Putamen (tissue), 1 donor: ENCODE measurements at regions not wholly inside any gene's neighbourhood (a gene's known extent, or its start where the extent isn't known, plus 50 kb on each side); places are given as distances from the start of the nearest gene placed in this dataset.
"Not testable (repeated sequence)": the region's sequence is repeated elsewhere in the genome, so short reads cannot be mapped to it uniquely, and the experiment has no call there.

Source experiments
- DNase-seq: peaks from one replicate; pipeline ENCODE4 v3.0.0-alpha.2; 2016; ENCODE audit warnings: low spot score

DNA sequence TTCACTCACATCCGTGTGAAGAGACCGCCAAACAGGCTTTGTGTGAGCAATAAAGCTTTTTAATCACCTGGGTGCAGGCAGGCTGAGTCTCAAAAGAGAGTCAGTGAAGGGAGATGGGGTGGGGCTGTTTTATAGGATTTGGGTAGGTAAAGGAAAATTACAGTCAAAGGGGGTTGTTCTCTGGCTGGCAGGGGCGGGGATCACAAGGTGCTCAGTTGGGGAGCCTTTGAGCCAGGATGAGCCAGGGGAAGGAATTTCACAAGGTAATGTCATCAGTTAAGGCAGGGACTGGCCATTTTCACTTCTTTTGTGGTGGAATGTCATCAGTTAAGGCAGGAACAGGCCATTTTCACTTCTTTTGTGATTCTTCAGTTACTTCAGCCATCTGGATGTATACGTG lies 210.3 kb upstream of the ELL2 start:
- DNase-seq, result not testable (repeated sequence)

DNA sequence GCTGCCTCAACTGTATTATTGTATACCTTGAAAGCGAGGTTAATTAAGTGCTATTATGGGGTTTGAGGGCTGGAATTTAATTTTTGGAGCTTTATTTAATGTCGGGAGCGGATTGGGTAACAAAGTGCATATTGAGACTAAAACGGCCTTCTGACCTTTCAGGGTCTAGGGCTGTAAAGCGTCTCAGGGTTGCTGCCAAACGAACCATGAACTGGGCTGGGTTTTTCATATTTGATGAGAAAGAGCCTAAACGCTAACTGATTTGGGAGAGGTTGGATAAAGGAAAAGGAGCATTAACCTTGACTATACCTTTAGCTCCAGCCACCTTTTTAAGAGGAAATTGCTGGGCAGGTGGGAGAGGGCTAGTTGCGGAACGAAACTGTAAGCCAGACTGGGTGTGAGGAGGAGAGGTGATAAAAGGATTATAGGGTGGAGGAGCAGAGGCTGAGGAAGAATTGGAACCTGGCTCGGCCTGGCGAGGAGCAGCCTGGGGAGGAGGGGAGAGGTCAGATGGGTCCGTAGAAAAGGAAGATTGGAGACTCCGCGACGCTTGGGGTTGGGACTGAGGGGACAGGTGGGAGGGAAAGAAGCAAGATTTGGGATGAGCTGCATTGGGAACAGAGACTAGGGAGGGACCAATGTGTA lies 209.0 kb upstream of the ELL2 start:
- not testable (repeated sequence) for DNase-seq

DNA sequence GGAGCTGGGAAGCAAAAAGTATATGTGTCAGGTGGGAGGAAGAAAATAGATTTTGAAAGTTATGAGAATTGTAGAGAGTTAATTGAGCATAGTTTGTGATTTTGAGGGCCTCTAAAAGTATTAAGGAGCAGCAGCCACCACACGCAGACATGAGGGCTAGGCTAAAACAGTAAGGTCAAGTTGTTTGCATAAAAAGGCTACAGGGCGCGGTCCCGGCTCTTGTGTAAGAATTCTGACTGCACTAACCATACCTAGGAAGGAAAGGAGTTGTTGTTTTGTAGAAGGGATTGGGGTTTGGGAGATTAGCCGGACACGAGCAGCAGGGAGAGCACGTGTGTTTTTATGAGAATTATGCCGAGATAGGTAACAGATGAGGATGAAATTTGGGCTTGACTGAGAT lies 207.2 kb upstream of the ELL2 start:
- not testable (repeated sequence) for DNase-seq

DNA sequence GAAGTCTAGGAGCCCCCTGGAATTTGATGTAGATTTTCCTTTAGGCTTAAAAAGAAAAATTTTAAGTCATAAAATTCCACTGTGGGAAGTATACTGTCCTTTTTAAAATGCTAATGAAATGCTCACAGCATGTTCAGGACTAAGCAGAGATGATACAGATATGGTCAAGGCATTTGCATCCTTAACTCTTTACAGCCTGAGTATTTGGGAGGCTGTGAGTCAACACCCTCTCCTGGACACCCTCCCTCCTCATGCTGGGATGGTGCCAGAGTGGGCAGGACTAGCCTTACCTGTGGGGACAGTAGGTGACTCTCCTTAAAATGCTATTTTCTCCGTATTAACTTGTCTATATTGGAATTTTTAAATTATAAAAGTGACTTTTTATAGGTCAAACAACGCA lies 197.4 kb upstream of the ELL2 start:
- DNase-seq, result no peak

DNA sequence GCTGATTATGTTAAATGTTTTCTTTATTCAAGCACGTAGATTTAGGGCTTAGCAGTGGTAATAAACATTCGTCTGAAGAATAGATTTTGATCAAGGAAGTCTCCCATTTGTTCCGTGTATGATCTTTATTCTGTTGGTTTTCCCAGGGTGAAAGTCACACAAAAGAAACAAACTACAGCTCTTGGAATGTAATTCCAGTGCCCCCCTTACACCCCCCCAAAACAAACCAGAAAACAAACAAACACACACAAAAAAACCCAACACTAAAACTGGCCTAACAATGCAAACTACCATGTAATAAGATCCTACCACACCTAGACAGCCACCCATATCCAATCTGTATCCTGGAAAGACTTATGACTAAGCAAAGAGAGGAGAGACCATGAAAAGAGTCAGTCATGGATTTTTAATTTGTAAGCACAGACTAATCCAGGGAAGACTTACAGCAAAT lies 196.2 kb upstream of the ELL2 start:
- DNase-seq, result no peak

DNA sequence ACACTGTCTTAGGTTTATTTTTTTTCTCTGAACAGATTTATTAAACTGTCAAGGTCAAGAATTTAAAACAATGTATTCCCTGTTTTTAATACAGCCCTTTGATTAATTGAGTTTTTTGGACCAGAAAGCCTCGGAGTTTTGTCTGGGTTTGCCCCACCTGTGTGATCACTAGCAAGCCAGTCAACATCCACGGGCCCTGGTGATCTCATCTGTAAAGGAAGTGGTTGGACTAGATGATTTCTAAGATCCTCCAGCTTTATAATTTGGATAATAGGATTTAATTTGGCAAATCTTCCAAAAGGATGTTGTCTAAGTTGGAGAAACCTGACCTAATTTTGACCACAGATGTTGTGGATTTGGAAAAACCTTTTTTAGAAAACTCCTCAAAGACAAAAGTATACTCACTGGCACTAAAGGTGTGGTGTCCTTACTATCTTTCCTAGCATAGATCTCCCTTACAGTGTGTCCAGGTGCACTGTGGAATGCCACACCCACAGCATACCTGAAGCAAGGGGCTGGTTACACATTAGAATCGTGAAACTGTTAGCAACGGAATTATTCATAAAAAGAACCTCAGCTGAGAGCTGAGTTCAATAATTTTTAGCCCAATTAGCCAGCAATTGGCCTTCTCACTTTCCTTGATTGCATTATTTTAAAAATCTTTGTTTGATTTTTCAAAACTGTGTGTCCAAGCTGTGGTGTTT lies 195.6 kb upstream of the ELL2 start:
- no peak for DNase-seq

DNA sequence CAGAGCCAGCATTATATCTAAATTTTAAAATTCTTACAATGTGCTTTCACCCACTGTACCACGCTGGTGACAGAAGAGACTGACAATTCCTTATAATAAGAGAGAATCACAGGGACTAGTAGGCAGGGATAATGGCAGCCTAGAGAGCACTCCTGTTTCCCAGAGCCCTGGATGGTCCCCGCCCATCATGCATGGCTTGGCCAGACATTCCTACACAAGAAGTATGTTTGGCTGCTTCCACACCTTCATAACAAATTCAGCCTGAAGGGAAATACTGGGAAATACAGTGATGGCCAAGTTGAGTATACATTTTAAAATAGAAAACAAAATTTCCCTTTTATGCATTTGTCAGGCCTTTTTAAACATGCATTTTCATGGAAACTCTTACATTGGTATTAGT lies 193.5 kb upstream of the ELL2 start:
- no peak for DNase-seq

DNA sequence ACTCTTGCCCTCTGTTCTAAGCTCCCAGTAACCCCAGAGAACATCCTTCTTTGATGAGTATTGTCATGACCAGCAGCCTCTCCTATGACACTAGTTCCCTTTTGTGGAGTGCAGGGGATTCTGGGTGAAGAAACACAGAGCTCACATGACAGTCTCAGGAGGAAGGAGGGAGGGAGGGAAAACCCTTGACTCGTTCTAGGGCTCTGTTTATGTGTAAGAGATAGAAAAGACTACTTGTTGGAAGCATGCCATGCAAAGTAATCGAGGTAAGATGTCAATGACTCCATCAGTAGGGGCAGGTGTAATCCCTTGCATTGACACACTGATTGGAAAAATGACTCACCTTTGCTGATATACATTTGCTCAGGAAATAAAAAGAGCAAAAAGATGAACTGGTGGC lies 190.2 kb upstream of the ELL2 start:
- no peak for DNase-seq

DNA sequence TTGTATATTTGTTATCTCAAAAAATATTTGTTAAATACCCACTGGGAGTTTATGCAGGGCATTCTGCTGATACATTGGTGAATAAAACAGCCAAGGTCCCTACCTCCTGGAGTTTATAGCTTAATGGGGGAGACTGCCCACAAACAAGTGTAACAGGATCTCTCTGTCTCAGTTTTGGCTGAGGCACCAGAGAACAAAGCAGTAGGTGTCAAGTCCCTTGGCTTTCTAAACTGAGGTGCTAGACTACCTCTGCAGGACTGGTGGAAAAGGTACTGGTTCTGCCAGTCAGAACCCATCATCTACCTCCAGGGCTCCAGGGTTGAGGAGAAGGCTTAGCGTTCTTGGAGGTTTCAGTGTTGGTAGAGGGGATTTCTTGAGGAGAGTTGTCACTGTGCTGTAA lies 188.4 kb upstream of the ELL2 start:
- no peak for DNase-seq

DNA sequence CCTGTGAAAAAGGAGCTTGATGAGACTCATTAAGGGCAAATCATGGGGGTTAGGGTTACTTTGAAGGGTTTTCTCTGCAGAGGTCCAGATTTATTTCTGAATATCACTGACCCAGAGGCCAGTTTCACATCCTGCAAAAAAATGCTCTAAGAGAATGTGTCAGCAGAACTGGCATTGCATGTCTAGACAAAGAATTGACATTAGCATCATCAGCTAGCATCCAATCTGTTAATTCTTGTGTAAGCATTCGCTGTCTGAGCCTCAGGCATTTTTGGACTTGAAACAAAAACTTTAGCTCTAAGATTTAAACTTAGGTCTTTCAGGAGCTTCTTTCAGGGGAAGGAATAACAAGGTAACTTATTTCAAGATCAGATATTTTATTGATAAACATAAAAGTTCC lies 187.9 kb upstream of the ELL2 start:
- peak; percentile 12 for DNase-seq

DNA sequence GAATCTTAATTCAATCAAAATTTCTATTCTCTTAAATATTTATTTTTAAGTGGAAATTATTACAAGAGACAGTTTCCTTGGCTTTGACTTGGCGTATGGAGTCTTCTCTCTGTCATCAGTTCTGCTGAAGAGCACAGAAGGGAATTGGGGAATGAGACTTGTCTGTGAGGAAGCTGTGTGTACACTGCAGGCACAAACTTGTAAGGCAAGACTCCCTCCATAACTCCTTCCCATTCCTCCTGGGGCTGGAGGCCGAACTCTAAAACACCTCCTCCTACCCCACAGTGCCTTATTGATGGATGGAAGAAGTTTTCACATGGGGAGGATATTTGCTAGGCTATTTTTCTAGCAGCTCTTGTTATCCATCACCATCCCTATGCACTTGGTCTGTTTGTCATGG lies 187.4 kb upstream of the ELL2 start:
- no peak for DNase-seq

DNA sequence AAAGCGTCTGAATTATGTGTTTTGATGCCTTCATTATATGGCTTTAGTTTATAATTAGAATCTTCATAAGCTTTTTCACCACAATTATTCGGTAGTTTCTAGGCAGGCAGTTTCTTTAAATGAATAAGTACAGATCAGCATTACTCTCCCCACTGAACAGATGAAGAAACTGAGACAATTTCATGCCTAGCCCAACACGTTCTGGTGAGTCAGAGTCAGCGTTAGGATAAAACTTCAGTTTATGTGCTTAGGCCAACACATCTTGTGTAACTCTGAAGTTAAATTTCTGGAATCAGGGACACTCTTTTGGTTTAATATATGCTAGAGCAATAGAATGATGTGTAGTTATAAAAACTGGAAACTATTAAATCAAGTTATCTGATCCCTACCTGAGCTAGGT lies 186.7 kb upstream of the ELL2 start:
- DNase-seq, result no peak

DNA sequence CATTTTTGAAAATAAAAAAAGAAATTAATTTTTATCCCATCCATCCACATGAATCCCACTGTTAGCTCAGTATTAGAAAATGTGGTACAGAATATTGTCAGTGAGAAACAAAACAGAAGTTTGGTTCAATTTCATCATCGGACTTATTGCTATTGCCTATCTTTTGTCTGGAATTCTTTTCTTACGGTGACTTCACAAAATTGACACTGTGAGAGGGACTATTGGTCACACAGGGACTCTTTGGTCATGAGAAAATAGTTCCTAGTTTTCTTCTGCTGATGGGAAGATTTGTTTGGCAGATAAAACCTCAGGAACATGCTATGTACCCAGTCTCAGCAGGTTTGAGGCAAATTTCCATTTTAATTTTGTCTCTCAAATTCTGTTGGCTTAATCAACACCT lies 186.2 kb upstream of the ELL2 start:
- no peak for DNase-seq

DNA sequence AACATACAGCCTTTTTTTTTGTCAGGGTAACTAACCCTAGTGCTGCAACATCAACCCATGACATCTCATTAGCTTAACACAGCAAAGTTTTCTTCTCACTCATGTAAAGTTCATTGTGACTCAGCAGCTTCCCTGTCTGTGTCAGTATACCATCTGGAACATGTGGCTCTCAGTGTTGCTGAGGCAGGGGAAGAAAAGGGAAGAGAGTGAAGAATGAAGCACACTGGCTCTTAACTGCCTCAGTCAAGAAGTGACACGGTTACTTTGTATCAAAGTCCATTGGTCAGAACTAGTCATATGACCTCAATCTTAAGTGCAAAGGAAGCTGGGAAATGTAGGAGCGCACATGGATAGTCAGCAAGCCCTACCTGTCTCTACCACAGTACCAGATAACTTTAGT lies 185.0 kb upstream of the ELL2 start:
- DNase-seq, result peak; percentile 22

DNA sequence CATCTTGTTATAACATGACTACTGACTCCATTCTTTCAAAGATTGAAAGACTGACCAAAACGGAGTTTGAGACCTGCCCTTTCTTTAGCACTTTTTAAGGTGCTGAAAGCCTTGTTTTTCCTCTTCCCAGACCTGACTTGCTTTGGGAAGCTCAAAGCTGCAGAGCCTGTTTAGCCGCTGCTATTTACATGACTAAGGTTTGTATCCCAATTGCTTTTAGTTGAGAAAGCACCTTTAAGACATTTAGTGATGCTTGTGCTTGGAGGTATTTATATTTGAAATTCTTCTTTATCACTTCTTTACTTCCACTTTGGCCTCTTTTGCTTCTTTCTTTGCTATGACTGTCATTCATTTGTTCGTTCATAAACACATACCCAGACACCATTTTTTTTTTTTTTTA lies 182.6 kb upstream of the ELL2 start:
- no peak for DNase-seq

DNA sequence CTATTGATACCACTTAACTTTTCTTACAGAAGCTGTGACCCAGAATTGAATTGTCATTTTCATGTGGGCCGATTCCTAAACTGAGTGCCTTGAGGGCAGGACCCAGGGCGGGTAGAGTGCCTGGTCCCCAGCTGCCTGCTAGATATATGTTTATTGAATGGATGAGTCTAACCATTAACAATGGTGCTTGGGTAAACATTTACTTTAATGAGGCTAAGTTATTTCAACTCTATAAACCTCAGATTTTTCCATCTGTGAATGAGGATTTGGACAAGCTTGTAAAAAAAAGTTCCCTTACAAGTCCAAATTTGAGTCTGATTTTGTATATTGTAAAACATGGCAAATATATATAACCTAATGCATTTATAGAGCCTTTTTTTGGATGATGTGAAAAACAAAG lies 181.8 kb upstream of the ELL2 start:
- no peak for DNase-seq

DNA sequence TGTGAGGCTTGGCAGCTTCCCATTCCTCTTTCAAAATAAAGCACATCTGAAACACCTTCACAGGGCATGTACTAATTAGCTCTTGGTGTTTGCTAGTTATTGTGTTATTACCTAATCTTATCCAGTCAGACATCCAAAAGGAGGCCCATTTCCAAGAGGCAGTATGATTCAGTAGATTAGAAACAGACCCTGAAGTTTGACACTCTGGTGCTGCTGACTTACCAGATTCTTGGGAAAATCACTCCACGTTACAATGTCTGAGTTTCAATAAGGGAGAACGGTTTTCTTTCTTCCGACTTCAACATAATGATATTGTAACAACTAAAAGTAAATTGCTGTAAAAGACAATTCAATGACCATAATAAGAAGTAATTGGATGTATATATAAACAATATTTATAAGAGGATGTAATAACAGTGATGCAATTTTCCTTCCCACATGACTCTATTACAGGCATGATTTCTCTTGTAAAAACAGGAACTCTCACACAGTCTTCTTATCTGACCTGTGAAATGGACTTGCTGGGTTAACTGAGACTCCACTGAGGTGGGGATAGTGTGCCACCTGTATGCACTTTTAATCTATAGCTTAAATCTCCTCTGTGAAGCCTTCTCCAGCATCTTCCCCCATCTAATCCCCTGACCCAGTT lies 181.3 kb upstream of the ELL2 start:
- no peak for DNase-seq

DNA sequence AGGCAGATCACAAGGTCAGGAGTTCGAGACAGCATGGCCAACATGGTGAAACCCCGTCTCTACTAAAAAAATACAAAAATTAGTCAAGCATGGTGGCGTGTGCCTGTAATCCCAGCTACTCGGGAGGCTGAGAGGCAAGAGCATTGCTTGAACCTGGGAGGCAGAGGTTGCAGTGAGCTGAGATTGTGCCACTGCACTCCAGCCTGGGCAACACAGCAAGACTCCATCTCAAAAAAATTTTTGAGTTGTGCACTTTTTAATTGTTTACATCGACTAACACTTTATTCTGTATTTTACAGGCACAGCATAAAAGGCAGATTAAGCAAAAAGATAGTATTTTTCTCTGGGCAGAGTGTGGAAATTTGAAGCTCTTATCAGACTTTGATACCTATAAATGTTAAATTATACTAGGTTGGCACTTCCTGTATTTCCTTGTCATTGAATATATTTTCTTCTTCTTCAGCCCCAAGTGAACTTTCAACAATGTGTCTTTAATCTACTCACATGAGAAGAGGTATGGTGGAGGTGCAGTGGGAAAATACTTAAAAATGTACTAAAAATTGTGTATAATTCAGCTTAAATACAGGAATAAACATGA lies 180.6 kb upstream of the ELL2 start:
- no peak for DNase-seq

DNA sequence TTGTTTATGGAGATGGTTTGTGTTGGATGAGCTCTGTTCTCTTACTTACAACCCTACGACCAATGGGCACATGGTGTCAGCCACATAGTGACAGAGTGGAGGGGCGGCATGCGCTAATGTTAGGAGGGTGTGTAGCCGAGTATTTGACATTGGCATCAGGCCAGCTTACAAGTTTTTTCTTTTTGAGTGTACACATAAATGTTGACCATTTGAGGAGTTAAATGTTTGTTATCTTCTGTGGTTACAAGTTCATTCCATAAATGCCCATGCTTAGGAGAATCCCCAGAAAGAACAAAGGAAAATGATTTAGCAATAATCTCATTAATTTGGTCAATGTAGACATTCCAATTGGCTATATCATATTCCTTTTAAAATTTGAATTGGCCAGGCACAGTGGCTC lies 180.1 kb upstream of the ELL2 start:
- DNase-seq, result no peak

DNA sequence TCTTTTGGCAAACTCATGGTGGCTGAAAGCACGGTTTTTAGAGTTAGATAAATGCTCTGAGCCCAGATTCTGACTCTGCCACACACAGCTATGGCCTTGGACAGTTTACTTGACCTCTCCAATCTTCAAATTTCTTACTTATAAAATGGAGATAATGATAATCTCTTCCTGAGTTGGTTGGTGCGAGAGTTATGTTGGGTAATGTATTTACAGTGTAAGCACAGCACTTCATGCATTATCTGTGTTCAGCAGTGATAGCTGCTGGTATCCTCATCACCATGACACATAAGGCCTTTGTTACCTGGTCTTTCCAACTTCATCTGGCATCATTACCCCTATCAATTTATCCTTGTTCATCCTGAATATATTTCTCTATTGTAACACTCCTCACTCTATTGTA lies 178.8 kb upstream of the ELL2 start:
- no peak for DNase-seq

DNA sequence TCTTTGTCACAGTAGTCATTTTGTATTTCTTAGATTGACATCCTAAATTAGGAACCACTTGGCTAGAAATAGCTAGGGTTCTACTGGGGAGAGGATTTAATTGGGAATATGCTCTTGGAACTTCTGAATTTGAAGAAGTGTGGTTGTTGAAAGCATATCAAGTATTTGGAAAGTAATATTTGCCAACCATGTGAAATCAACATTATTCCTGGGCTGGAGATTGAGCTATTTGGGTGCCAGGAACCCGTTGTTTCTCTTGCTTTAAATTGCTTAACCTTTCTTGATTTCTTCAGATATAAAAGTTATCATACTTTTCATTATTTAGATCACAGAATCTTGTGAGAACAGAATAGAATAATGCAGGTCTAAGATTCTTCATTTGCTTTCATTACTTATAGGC lies 178.4 kb upstream of the ELL2 start:
- DNase-seq, result no peak

DNA sequence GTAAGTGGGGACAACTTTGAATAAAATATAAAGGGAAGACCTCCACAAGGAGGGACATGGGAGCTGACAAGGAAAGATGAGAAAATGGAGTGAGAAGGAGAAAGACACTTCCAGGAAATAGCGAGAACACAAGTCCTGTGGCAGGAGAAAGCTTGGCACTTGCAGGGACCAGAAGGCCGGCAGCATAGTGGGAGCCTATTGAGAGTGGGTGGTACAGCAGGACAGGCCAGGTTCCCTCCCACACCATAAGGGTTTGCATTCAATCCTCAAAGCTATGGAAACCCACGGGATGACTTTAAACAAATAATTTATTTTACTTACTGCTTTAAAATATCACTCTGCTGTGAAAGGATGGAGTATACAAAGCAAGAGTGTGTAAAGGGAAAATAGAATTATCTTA lies 173.2 kb upstream of the ELL2 start:
- DNase-seq, result no peak
